Small intestine (tissue), 7 donors: ENCODE measurements at regions not wholly inside any gene's neighbourhood (a gene's known extent, or its start where the extent isn't known, plus 50 kb on each side); places are given as distances from the start of the nearest gene placed in this dataset.
"Not testable (repeated sequence)": the region's sequence is repeated elsewhere in the genome, so short reads cannot be mapped to it uniquely, and the experiment has no call there.

Source experiments
- DNase-seq, 2 donors: peaks; one replicate each; pipeline versions ENCODE4 v3.0.0 to v3.0.0-alpha.2; 2013
- FAIRE-seq: peaks from 2 replicates; lab custom pipeline; 2012; peaks lifted over from hg19 to GRCh38; lab: Jason Lieb, UNC
- H3K27ac ChIP-seq, 3 donors: one replicate each; pipeline ENCODE4 v1.5.1; 2013; ENCODE audit warnings: low read length in 2 of 3, mild to moderate bottlenecking in 2 of 3, control low read depth in 1 of 3, inconsistent platforms in 1 of 3, low read depth in 1 of 3, moderate library complexity in 1 of 3
- H3K27me3 ChIP-seq, 3 donors: one replicate each; pipeline ENCODE4 v1.6.1; 2013; ENCODE audit warnings: low read length in 3 of 3, inconsistent platforms in 1 of 3; ENCODE audit not compliant: control insufficient read depth in 3 of 3, insufficient read depth in 3 of 3
- H3K36me3 ChIP-seq, 3 donors: one replicate each; pipeline ENCODE4 v1.6.1; 2013; ENCODE audit warnings: low read length in 3 of 3, inconsistent platforms in 1 of 3, low read depth in 1 of 3, mild to moderate bottlenecking in 1 of 3, moderate library complexity in 1 of 3; ENCODE audit not compliant: control insufficient read depth in 3 of 3, insufficient read depth in 2 of 3
- H3K4me1 ChIP-seq, 3 donors: one replicate each; pipeline ENCODE4 v1.6.1; 2013; ENCODE audit warnings: low read length in 2 of 3, inconsistent platforms in 1 of 3, low read depth in 1 of 3, mild to moderate bottlenecking in 1 of 3, moderate library complexity in 1 of 3; ENCODE audit not compliant: control insufficient read depth in 3 of 3, insufficient read depth in 2 of 3
- H3K4me3 ChIP-seq, 3 donors: one replicate each; pipeline ENCODE4 v1.5.1; 2013; ENCODE audit warnings: low read length in 3 of 3, control low read depth in 1 of 3, inconsistent platforms in 1 of 3, low read depth in 1 of 3, mild to moderate bottlenecking in 1 of 3, moderate library complexity in 1 of 3
- H3K9me3 ChIP-seq, 2 donors: one replicate each; pipeline ENCODE4 v1.6.1; 2013; ENCODE audit warnings: low read depth in 1 of 2, low read length in 1 of 2; ENCODE audit not compliant: control insufficient read depth in 2 of 2, insufficient read depth in 1 of 2
- WGBS, 3 donors: extraction: QIAGEN DNeasy Blood & Tissue Kit; methylation state at CpG; one replicate each; pipeline ENCODE4 v1.1.7; 2013; 5-methylcytosine and 5-hydroxymethylcytosine counted together
- donor health status: healthy with polysubstance abuse.
- donor health status: control.
- donor health status: control.
- donor health status: Bipolar disorder and iron deficiency.
- donor health status: healthy.

- DNase-seq (no peak), FAIRE-seq (no peak)
- Histone ChIP-seq H3K4me1 (peaks cover 0 to 2% (median 0%) of the 10 kb centered on the region in 3 donors), H3K9me3 (no peaks in the 10 kb centered on the region), H3K27me3 (no peaks in the 10 kb centered on the region), H3K27ac (no peak overlapping the region), H3K4me3 (no peak overlapping the region), H3K36me3 (no peaks in the 10 kb centered on the region)
- 88 to 94% (median 90%) methylated on average over 4 of the region's 4 CpGs for WGBS, 3 donors
Observed at GRCh38 chr6:144624716-144625115, 339.6 kb downstream of the UTRN start.

- Histone ChIP-seq H3K36me3 (peaks cover 0 to 2% (median 0%) of the 10 kb centered on the region in 3 donors), H3K27ac (no peak overlapping the region), H3K4me3 (no peak overlapping the region), H3K9me3 (no peaks in the 10 kb centered on the region), H3K4me1 (peaks cover 0 to 2% (median 0%) of the 10 kb centered on the region in 3 donors), H3K27me3 (no peaks in the 10 kb centered on the region)
- FAIRE-seq (no peak), DNase-seq (no peak)
- 97 to 100% (median 98%) methylated on average over 1 of the region's 1 CpG for WGBS, 3 donors
Observed at GRCh38 chr6:144630857-144631256, 345.7 kb downstream of the UTRN start.

DNA sequence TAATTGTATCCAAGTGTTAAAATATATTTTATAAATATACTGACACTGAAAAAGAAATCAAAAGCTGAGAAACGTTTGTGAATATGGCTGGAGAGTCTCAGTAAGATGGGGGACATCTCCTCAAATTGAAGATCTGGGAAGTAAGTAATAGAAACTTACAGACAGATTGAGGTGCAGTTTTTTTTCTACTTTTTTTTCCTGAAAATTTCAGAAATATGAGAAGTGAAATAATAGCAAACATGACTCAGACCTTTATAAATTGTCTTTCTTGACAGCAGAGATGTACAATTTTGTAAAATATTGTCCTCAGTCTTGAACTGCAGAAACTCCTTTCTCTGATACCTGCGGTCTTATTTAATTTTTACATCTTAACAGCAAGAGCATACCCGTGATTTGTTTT lies 347.1 kb downstream of the UTRN start:
- peaks cover 0 to 2% (median 0%) of the 10 kb centered on the region in 3 donors for H3K36me3 ChIP-seq
- no peak for DNase-seq
- H3K27me3 ChIP-seq: no peaks in the 10 kb centered on the region
- H3K4me3 ChIP-seq: no peak overlapping the region
- no peaks in the 10 kb centered on the region for H3K4me1 ChIP-seq
- H3K9me3 ChIP-seq: no peaks in the 10 kb centered on the region
- no peak for FAIRE-seq
- H3K27ac ChIP-seq: no peak overlapping the region
- WGBS, 3 donors: 82 to 87% (median 85%) methylated on average over 3 of the region's 3 CpGs

DNA sequence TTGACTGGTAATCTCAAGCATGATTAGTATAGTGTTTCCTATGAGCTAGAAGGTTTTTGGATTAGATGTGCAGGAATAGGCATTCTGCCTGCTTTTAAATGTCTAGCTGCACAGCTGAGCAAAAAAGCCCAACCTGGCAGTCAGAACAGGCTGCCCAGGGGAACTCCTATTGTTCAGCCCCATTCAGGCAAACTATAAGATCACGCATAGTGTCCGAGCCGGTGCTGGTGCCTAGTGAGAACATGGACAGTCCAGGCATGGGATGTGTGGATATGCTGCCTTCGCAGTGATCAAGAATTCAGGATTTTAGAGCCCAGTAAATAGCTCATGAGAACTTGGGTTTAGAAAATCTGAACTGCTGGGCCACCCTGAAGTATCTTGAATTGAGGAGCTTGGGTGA lies 348.8 kb downstream of the UTRN start:
- no peaks in the 10 kb centered on the region for H3K9me3 ChIP-seq
- no peak overlapping the region for H3K27ac ChIP-seq
- H3K27me3 ChIP-seq: no peaks in the 10 kb centered on the region
- no peak overlapping the region for H3K4me3 ChIP-seq
- no peaks in the 10 kb centered on the region for H3K4me1 ChIP-seq
- DNase-seq (no peak), FAIRE-seq (no peak)
- H3K36me3 ChIP-seq: peaks cover 0 to 2% (median 0%) of the 10 kb centered on the region in 3 donors
- WGBS, 3 donors: 96 to 98% (median 98%) methylated on average over 4 of the region's 4 CpGs

GRCh38 chr6:144634371-144634770 lies 349.2 kb downstream of the UTRN start:
- H3K27ac ChIP-seq: no peak overlapping the region
- H3K4me1 ChIP-seq: no peaks in the 10 kb centered on the region
- FAIRE-seq (no peak), DNase-seq (no peak)
- H3K27me3 ChIP-seq: no peaks in the 10 kb centered on the region
- WGBS, 3 donors: 96 to 99% (median 97%) methylated on average over 4 of the region's 4 CpGs
- H3K36me3 ChIP-seq: peaks cover 0 to 2% (median 0%) of the 10 kb centered on the region in 3 donors
- H3K9me3 ChIP-seq: no peaks in the 10 kb centered on the region
- no peak overlapping the region for H3K4me3 ChIP-seq

- no peak for DNase-seq
- Histone ChIP-seq H3K36me3 (peaks cover 0 to 2% (median 0%) of the 10 kb centered on the region in 3 donors), H3K27me3 (no peaks in the 10 kb centered on the region), H3K4me1 (no peaks in the 10 kb centered on the region), H3K9me3 (no peaks in the 10 kb centered on the region), H3K27ac (no peak overlapping the region), H3K4me3 (no peak overlapping the region)
- no peak for FAIRE-seq
- WGBS, 3 donors: 94 to 98% (median 95%) methylated on average over 3 of the region's 3 CpGs
Observed at GRCh38 chr6:144635051-144635450, 349.9 kb downstream of the UTRN start.

- not testable (repeated sequence) for H3K4me3 ChIP-seq, H3K4me1 ChIP-seq, H3K27ac ChIP-seq, H3K9me3 ChIP-seq, H3K36me3 ChIP-seq, H3K27me3 ChIP-seq, FAIRE-seq, DNase-seq
- 95 to 100% (median 96%) methylated on average over 3 of the region's 3 CpGs for WGBS, 3 donors
Observed at GRCh38 chr6:144636025-144636424, 350.9 kb downstream of the UTRN start.

DNA sequence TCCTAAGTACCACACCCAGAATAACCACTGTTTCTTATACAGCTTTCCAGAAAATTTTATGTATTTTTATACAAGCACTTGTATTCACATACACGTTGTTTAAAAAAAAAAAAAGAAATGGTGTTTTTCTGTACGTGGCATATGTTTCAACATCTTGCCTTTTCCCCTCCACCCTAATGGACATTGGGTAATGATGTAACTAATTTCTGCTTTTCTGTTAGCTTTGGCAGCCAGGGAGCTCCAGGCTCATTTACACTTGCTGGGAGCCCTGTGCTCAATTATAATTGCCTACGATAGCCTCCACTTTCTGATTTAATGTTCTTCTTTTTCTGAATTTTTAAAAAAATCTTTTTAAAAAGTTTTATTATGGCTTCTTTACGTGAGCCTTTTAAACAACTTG lies 352.4 kb downstream of the UTRN start:
- FAIRE-seq (no peak), DNase-seq (no peak)
- peaks cover 0 to 2% (median 0%) of the 10 kb centered on the region in 3 donors for H3K36me3 ChIP-seq
- WGBS, 3 donors: 87 to 92% (median 87%) methylated on average over 4 of the region's 4 CpGs
- H3K27ac ChIP-seq: no peak overlapping the region
- no peaks in the 10 kb centered on the region for H3K4me1 ChIP-seq
- no peaks in the 10 kb centered on the region for H3K27me3 ChIP-seq
- H3K9me3 ChIP-seq: no peaks in the 10 kb centered on the region
- H3K4me3 ChIP-seq: no peak overlapping the region

GRCh38 chr6:144639654-144640053 lies 354.5 kb downstream of the UTRN start:
- WGBS, 3 donors: 82 to 97% (median 97%) methylated on average over 1 of the region's 1 CpG
- Histone ChIP-seq H3K27me3 (no peaks in the 10 kb centered on the region), H3K9me3 (no peaks in the 10 kb centered on the region), H3K4me1 (no peaks in the 10 kb centered on the region), H3K36me3 (no peaks in the 10 kb centered on the region), H3K4me3 (no peak overlapping the region), H3K27ac (no peak overlapping the region)
- DNase-seq (no peak), FAIRE-seq (no peak)
